ENCODE measurements at regions not wholly inside any gene's neighbourhood (a gene's known extent, or its start where the extent isn't known, plus 50 kb on each side); places are given as distances from the start of the nearest gene placed in this dataset.

DNA sequence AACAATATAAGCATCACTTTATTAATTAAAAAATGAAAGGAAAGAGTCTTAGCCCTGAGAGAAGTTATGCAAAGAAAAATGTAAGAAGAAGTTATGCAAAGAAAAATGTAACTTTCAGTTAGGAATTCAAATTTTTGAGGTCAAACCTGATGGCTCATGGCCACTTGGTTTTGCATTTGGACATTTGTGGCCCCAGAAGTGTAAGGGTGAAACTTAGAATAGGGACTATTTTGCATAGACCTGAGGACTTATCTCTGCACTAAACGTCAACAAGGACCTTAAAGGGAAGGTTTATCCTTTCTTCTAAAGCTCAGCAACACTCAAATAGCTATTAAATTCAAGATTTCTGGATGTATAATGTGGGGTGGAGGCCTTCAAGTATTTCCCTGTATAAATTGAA, 724.5 kb upstream of the POT1 start:
- DNase-seq (ENCODE audit: insufficient read length) (no peak), FAIRE-seq (no peak)
- TF ChIP-seq POLR2AphosphoS5 (IDR thresholded peaks at IDR 0.05; ENCODE audit: low read depth, low read length) (no peak), TAF1 (IDR thresholded peaks at IDR 0.05; ENCODE audit: borderline replicate concordance, low read depth, low read length) (no peak), POLR2A (IDR thresholded peaks at IDR 0.05; ENCODE audit: low read depth, low read length) (no peak)

DNA sequence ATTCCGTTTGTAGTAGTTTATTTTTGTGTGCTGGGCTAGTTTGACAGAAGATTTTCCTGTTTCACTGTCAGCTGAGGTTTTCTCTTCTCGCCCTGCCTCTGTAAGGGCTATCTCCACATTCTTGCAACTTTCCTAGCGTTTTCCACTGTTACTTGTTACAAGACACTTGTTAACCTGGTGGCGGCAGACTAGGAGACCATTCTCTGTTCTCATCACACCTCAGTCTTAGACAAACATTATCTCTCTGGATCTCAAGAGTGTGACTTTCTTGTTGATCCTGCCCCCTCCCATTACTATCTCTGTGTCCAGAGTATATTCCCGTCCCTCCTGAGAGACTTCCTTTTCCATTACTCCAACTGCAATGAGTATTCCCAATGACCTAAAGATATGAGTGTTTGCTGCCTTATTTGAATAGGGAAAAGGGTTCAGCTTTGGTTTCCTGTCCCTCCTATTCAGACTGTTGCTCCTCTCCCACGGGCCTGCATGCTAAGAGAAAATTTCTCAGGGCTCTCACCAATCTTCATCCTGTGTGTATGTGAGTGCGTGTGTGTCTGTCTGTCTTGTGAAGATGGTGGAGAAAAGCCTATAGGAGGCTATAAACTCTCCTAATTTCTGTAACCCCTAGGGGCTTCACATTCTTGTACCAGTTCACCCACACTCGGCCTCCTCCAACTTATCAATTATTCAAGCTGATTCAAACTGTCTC, 722.4 kb upstream of the POT1 start:
- DNase-seq (ENCODE audit: insufficient read length) (no peak), FAIRE-seq (no peak)
- TF ChIP-seq POLR2AphosphoS5 (IDR thresholded peaks at IDR 0.05; ENCODE audit: low read depth, low read length), result no peak
- TF ChIP-seq TAF1 (IDR thresholded peaks at IDR 0.05; ENCODE audit: borderline replicate concordance, low read depth, low read length), result no peak
- TF ChIP-seq POLR2A (IDR thresholded peaks at IDR 0.05; ENCODE audit: low read depth, low read length), result no peak

DNA sequence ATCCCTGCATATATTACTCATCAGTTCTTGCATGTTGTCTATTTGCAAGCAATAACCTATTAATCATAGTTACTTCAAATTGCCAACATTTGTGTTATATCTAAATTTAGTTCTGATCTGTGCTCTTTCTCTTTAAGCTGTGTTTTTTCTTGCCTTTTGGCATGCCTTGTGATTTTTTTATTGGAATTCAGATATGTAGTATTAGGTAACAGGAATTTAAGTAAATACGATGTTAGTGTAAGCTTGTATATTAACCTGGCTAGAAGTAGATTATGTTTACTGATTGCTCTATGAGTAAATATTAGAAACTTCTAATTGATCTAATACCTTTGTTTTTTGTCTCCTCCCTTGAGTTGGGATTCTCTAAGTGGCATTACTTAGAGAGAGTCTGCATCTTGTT, 718.9 kb upstream of the POT1 start:
- DNase-seq (ENCODE audit: insufficient read length) (no peak), FAIRE-seq (no peak)
- TF ChIP-seq POLR2AphosphoS5 (IDR thresholded peaks at IDR 0.05; ENCODE audit: low read depth, low read length) (no peak), POLR2A (IDR thresholded peaks at IDR 0.05; ENCODE audit: low read depth, low read length) (no peak), TAF1 (IDR thresholded peaks at IDR 0.05; ENCODE audit: borderline replicate concordance, low read depth, low read length) (no peak)

DNA sequence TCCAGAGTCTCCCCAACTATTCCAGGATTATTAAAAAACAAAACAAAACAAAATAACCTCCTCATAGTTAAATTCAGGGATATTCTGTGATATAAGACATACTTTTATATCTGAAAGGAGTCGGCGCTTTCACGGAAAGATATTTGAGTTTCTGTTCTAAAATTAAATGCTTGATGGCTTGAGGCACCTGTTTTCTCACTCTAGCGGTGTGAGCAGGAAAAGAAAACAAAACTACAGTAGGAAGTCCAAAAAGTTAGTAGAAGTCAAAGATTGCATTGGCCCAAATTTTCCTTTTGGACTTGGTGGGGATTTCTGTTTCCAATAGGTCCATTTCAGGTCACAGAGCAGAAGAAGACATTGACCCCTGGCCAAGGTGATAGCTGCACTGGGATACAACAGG, 716.1 kb upstream of the POT1 start:
- FAIRE-seq (no peak), DNase-seq (ENCODE audit: insufficient read length) (no peak)
- TF ChIP-seq TAF1 (IDR thresholded peaks at IDR 0.05; ENCODE audit: borderline replicate concordance, low read depth, low read length), result no peak

DNA sequence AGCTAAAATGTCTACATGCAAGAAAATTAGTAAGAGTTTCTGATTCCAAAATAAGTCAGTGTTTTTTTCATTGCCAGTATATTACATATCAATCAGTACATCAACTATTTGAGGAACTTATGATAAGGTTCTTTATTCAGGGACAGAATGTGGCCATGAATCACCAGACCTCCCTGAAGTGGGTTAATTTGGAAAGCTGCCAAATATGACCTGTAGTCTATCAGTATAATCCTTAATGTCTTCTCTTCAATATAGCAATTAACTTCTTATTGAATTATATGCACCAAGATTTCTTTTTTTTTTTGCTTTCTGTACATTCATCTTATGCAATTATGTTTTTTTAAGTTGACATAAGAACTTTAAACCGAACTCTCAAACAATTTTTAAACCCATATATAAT, 714.5 kb upstream of the POT1 start:
- no peak for FAIRE-seq

DNA sequence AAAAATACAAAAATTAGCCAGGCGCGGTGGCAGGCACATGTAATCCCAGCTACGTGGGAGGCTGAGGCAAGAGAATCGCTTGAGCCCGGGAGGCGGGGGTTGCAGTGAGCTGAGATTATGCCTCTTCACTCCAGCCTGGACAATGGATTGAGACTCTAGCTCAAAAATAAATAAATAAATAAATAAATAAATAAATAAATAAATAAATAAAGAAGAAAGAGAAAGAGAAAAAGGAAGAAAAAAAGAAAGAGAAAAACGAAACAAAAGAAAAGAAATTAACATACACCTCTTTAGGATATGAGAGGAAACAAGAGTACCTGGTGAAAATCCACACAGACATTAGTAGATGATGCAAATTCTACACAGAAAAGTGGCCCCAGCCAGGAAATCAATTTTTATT, 713.7 kb upstream of the POT1 start:
- TF ChIP-seq POLR2A (IDR thresholded peaks at IDR 0.05; ENCODE audit: low read depth, low read length) (no peak), TAF1 (IDR thresholded peaks at IDR 0.05; ENCODE audit: borderline replicate concordance, low read depth, low read length) (no peak), POLR2AphosphoS5 (IDR thresholded peaks at IDR 0.05; ENCODE audit: low read depth, low read length) (no peak)
- DNase-seq (ENCODE audit: insufficient read length) (no peak), FAIRE-seq (no peak)

More for the DNA sequence above, 714.5 kb upstream of the POT1 start:
- DNase-seq (ENCODE audit: insufficient read length), result no peak
- TF ChIP-seq POLR2AphosphoS5 (IDR thresholded peaks at IDR 0.05; ENCODE audit: low read depth, low read length), result no peak
- TF ChIP-seq POLR2A (IDR thresholded peaks at IDR 0.05; ENCODE audit: low read depth, low read length), result no peak
- no peak for TF ChIP-seq TAF1 (IDR thresholded peaks at IDR 0.05; ENCODE audit: borderline replicate concordance, low read depth, low read length)

DNA sequence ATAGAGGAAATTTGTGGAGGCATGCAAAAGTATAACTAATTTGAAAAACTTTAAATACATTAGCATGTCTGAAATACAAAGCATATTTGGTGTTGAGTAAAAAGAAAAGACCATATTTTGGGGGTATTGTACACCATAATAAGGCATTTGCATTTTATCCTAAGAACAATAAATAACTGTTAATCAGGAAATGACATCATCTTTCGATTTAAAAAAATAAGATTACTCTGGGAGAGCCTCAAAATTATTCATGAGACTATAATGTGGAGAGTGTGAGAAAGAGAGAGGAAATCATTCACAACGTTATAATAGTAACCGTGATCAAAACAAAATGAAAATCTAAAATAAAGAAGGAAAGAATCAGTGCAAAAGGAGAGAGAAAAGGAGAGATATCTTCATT, 712.3 kb upstream of the POT1 start:
- FAIRE-seq, result no peak
- TF ChIP-seq POLR2A (IDR thresholded peaks at IDR 0.05; ENCODE audit: low read depth, low read length) (no peak), POLR2AphosphoS5 (IDR thresholded peaks at IDR 0.05; ENCODE audit: low read depth, low read length) (no peak), TAF1 (IDR thresholded peaks at IDR 0.05; ENCODE audit: borderline replicate concordance, low read depth, low read length) (no peak)
- no peak for DNase-seq (ENCODE audit: insufficient read length)

DNA sequence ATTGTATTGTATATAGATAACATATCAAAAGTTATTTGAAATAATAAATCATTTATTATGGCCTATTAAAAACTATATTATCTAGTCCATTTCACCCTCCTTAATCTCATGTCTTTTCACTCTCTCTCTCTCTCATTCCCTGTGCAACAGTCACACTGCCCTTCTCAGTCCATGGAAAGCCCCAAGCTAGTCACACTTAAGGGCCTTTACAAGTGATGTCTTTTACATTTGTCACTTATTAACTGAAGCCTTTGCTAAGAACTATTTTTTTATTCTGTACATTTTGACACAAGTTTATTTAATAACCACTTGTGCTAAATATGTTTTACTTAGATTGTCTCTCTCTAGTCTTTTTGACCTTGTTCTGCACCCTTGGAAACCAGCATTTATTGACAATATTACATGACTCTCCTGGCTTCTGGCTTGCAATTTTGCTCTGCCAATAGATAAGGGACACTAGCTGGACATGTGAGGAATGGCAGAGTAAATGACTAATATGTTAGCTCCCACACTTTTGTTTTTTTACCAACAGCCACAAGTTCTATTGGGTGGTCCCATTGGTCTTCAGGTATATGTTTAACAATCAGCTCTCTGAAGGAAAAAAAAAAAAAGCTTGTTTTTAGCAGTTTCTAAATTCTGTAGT, 706.8 kb upstream of the POT1 start:
- no peak for FAIRE-seq
- TF ChIP-seq TAF1 (IDR thresholded peaks at IDR 0.05; ENCODE audit: borderline replicate concordance, low read depth, low read length) (no peak), POLR2A (IDR thresholded peaks at IDR 0.05; ENCODE audit: low read depth, low read length) (no peak), POLR2AphosphoS5 (IDR thresholded peaks at IDR 0.05; ENCODE audit: low read depth, low read length) (no peak)

DNA sequence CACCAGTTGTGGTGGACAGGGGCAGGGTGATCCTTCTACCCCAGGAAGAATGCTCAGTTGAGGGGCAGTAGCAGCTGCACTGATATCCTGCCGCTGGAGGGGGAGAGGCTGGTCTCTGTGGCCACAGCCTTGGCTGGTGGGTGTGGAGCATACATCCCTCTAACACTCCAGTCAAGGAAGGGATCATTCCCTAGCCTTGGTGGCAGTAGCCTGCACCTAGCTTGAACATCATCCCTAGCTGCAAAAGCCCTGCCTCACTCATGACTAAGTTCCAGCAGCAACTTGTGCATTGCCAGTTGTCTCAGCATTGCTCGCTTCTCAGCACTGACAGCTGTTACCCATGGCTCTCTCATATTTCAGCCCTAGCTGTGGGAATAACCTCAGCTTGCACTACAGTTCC, 688.9 kb upstream of the POT1 start:
- no peak for DNase-seq (ENCODE audit: insufficient read length)
- FAIRE-seq, result no peak
- TF ChIP-seq POLR2AphosphoS5 (IDR thresholded peaks at IDR 0.05; ENCODE audit: low read depth, low read length) (no peak), POLR2A (IDR thresholded peaks at IDR 0.05; ENCODE audit: low read depth, low read length) (no peak), TAF1 (IDR thresholded peaks at IDR 0.05; ENCODE audit: borderline replicate concordance, low read depth, low read length) (no peak)

More for the DNA sequence above, 706.8 kb upstream of the POT1 start:
- DNase-seq (ENCODE audit: insufficient read length), result no peak

DNA sequence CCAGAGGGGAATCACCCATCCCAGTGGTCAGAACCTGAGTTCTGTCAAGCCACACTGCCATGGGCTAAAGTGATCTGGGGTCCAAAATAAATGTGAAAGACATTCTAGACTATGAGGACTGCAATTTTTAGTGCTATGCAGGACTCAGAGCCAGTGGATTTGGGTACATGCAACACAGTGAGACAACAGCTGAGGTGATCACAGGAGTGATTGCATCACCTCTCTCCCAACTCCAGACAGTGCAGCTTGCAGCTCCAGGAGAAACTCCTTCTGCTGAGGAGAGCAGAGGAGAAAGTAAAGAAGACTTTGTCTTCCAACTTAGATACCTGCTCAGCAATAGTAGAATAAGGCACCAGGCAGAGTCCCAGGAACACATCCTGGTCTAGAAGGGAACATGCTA, 682.0 kb upstream of the POT1 start:
- DNase-seq (ENCODE audit: insufficient read length) (no peak), FAIRE-seq (no peak)
- TF ChIP-seq POLR2A (IDR thresholded peaks at IDR 0.05; ENCODE audit: low read depth, low read length), result no peak
- no peak for TF ChIP-seq TAF1 (IDR thresholded peaks at IDR 0.05; ENCODE audit: borderline replicate concordance, low read depth, low read length)
- no peak for TF ChIP-seq POLR2AphosphoS5 (IDR thresholded peaks at IDR 0.05; ENCODE audit: low read depth, low read length)

DNA sequence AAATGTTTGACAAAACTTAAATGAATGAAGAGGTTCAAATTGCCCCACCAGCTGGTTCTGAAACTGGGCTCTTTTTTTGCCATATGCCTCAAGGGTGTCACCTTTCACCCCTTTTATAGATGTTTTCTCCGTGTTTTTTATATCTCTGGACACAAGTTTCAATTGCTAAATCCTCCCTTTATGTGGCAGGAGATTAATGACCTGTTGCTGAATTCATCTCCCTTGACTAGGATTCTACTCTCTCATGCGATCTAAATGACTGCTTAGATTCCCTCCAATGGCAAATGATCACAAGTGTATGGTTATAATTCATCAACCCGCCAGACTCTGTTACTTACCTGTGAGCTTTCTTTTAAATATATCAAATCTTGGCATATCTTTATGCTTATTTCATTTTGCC, 677.0 kb upstream of the POT1 start:
- DNase-seq (ENCODE audit: insufficient read length), result no peak
- TF ChIP-seq POLR2A (IDR thresholded peaks at IDR 0.05; ENCODE audit: low read depth, low read length), result no peak
- no peak for TF ChIP-seq POLR2AphosphoS5 (IDR thresholded peaks at IDR 0.05; ENCODE audit: low read depth, low read length)
- TF ChIP-seq TAF1 (IDR thresholded peaks at IDR 0.05; ENCODE audit: borderline replicate concordance, low read depth, low read length), result no peak
- FAIRE-seq, result no peak

DNA sequence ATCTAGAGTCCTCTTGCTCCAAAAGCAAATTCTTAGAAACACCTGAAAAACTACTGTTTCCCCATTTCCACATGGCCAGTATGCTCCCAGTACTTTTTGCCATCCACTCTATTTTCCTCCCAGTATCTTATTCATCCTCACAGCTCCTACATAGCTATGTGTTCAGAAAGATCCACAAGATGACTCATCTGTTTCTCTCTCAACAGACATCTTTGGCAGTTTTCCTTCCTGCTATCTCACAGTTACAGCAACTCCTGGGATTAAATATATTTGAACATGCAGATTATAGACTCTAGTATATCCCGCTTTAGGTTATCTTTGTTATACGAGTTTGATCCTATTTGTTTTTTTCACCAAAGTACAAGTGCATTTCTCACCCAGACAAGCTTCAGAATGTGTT, 675.6 kb upstream of the POT1 start:
- no peak for DNase-seq (ENCODE audit: insufficient read length)
- FAIRE-seq, result no peak
- TF ChIP-seq POLR2A (IDR thresholded peaks at IDR 0.05; ENCODE audit: low read depth, low read length) (no peak), TAF1 (IDR thresholded peaks at IDR 0.05; ENCODE audit: borderline replicate concordance, low read depth, low read length) (no peak)
